Amniotic epithelial cell (primary cell): ENCODE measurements at regions not wholly inside any gene's neighbourhood (a gene's known extent, or its start where the extent isn't known, plus 50 kb on each side); places are given as distances from the start of the nearest gene placed in this dataset.
A peak's percentile ranks its signal among the peaks of the same experiment; 100 is the strongest.

Source experiments
- DNase-seq: peaks from one replicate; pipeline ENCODE4 v3.0.0-alpha.2; 2010; ENCODE audit warnings: low read depth

DNA sequence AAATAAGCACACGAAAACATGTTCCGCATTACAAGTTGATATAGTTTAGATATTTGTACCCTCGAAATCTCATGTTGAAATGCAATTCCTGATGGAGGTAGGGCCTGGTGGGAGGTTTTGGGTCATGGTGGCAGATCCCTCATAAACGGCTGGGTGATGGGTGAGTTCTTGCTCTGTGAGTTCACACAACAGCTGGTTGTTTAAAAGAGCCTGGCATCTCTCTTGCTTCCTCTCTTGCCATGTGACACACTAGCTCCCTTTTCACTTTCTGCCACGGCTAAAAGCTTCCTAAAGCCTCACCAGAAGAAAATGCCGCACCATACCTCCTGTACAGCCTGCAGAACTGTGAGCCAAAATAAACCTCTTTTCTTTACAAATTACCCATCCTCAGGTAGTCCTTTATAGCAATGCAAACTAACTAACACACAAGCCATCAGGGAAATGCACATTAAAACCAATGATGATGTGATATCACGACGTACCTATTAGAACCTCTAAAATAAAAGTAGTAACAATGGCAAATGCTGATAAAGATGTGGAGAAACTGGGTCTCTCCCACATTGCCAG is 188.5 kb downstream of the ANAPC1 start:
- no peak for DNase-seq

DNA sequence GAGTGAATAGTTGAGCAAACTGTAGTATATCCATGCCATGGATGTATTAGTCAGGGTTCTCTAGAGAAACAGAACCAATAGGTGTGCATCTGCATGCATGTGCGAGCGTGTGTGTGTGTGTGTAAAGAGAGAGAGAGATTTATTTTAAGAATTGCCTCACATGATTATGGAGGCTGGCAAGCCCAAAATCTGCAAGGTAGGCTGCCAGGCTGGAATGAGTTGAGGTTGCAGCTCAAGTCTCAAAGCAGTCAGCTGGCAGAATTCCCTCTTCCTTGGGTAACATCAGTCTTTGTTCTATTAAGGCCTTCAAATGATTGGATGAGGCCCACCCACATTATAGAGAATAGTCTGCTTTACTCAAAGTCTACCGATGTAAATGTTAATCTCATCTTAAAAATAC is 187.8 kb downstream of the ANAPC1 start:
- DNase-seq: no peak

DNA sequence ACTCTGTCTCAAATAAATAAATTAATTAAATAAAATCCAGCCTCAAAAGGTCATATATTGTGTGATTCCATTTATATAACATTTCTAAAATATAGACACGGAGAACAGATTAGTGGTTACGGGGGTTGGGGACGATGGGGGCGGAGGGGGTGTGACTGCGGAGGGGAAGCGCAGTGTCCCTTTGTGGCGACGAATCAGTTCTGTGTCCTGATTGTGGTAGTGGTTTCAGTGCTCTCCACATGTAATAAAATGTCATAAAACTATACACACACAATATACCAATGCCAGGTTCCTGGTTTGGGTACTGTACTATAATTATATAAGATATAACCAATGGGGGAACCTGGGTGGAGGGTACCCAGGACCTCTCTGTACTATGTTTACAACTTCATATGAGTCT is 186.4 kb downstream of the ANAPC1 start:
- DNase-seq: no peak

DNA sequence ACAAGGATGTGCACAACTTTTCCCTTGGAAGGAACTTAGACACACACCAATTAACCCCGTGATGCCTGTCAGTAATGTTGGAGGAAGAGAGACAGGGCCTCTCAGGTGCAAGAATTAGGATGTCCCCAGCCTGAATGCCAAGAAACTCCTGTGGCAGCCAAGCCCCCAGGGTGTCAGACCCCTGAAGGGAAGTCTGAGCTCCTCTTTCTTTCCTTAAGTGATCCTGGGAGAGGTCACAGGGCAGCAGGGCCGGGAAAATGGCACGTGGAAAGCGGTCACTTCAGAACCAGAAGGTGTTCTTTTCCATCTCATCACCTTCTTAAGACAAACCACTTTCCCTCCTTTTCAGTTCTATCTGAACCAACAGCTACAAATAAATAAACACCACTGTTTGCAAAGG is 185.9 kb downstream of the ANAPC1 start:
- DNase-seq: no peak

DNA sequence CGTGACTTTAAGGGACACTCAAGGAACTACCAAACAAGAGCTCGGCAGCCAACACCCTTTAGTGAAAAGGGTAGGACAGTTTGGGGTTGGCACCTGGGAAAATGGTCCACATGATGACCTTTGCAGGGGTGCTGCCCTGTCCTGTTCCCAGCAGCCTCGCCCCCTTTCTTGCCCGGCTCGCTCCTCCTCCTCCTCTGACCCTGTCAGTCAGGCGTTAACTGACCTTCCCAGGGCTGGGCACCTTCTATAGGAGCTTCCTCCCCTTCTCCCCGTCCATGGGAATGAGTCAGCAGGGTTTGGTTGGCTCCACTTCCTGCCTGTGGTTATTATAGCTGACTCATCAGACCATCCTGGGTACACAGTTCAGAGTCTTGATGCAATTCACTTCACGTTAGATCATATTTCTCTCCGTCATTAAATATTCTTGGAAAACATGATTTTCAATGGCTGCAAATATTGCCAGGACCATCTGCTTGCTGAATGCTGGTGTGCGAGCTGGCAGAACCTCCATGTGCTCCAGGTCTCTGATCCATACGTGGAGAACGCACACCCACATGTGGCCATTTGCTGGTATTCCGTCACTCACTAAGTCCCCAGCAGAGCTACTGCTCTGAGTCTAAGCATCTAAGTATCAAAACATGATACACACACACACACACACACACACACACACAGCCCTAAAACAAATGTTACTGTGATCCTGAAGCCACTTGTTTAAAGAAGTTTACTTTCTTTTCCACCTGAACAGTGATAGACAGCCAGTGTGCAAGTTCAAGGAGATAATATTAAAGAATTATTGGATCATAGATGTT is 185.0 kb downstream of the ANAPC1 start:
- DNase-seq: peak; percentile 99

DNA sequence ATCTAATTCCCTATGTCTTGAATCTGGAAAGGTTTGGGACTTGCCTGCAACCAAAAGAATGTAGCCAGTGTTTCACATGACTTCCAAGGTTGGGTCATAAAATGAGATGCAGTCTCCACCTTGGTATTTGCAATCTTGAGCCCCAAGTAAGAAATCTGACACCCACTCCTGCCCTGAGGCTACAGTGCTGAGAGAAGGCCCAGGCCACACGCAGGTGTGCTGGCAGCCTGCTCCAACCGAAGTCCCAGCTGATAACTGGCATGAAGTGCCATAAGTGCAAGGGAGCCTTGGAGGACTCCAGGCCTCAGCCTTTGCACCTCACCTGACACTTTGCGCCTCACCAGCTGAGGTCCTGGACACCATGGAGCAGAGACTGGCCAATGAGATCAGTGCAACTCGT is 182.7 kb downstream of the ANAPC1 start:
- DNase-seq: no peak

DNA sequence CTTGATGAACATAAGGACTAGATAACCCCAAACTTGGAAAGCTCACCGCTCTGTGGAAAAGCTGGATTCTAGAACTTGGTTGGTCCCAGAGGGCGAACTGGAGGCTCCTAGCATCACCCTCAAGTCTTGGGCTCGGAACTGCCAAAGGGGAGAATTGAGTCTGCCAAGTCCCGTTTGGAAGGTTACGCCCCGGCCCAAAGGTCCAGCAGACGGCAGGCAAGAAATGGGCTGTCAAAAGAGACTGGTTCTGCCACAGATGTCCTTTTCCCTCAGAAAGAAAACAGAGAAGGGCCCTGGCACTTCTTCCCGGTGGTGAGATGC is 182.2 kb downstream of the ANAPC1 start:
- DNase-seq: no peak

DNA sequence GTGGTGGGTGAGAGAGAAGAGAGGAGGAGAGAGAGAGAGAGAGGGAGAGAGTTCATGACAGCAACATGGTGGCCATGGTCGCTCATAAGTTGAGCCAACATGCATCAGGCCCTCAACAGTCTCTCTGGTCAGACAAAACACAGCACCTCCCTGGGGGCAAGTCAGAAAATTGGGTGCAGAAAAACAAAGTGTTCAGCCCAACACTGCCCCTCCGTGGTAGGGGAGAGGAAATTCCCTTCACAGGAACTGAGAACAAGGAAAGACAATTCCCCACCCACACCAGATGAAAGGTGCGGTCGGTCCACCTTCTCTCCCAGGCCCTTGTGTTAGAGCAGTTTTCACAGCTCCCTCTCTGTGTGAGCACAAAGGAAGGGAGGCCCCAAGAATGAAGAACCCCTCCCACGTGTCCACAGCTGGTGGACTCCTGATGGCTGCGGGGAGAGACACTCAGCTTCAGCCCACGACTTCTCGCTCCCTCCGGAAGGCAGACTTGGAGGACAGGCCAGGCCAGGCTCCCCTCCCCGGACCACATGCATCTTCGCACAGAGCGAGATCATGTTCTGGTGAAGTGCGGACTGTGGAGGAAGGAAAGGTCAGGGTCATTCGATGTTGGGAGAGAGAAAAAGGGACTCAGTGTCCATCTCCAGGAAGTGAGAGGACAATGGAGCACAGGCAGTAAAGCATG is 181.7 kb downstream of the ANAPC1 start:
- DNase-seq: peak; percentile 47

DNA sequence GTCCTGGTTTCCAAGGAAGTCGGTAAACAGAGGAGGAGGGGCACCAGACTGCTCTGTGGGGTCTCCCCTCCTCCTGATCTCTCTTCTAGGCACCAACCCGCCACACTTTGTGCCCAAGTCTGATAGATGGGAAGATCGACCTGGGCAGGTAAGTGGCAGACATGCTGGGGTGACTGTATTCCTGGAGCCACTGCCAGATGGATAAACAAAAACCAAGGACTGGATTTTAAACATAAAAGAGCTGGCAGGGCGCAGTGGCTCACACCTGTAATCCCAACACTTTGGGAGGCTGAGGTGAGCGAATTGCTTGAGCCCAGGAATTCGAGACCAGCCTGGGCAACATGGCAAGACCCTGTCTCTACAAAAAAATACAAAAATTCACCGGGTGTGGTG is 181.2 kb downstream of the ANAPC1 start:
- no peak for DNase-seq

DNA sequence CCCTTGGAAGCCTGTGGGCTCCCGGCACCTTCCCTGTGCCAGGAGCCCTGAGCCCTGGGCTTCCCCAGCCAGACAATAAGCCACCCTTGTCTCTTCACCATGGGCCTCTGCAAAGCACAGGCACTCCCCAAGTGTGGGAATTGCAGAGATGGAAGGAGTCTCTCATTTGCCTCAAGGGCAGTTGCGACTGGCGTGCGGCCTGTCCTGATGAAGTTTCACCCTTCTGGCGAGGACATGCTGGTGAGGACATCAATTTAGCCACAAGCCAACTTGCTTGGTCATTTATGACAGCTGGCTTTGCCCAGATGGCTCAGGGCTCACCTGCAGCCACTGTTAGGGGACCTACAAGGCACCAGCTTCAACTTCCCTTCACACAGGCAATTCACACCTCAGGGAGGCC is 180.2 kb downstream of the ANAPC1 start:
- no peak for DNase-seq

DNA sequence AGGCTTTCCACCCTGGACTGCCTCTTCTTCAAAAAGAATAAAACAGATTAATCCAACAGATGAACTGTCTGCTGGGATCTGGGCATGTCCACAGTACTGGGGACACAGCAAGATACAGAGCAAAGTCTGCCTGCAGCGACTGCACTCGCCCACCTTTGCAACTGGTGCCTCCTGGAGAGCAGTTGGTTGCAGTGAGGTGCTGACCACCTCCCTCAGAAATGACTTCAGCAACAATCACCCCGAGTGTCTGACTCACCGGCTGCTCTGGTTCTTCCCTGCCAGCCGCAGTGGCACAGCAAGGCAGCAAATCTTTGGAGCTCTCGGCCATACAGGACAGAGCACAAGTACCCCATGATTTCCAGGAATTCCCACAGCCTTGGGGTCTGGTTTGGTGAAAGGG is 179.7 kb downstream of the ANAPC1 start:
- DNase-seq: peak; percentile 76

DNA sequence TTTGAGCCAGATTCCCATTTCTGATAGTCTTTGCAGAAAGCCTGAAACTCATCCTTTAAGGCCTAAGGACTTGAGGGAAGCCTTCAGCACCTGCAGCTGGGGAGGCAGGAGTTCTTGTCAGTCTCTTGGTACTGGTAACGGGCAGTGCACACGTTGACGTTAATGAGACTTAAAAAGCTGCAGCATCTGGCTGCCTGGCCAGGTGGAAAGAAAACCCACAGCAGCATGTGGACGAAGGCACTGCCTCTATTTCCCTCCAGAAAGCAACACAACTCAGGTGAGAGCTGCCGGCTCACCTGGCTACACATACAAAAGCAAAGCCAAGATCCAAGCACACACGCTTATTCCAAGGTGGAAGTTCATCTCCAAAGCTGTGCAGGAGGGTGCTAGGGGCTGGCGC is 178.8 kb downstream of the ANAPC1 start:
- no peak for DNase-seq

DNA sequence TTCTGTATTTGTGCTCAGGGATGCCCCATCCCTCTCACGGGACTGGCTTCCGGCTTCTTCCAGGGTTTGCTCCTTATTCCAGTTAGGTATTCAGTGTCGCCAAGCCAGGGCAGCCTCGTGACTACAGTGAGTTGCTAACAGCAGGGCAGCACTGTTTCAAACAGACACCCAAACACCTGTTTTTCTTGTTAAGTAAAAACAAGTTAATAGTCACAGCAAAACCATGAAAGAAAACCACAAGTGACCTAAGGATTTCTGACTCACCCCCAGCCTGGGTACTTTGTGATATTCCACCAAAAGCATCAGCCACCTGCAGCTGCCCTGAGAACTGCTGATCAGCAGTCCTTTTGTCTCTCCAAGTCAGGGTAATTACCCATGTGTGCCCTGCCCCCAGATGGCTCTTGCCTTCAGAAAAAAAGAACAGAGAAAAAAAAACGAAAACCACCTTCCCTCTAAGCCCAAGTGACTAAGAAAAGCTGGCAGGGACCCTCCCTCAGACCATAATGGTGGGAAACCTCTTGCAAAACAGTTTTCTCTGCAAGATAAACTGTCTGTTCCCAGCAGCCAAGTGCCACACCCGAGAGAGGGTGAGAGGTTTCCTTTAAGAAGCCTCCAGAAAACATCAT is 178.2 kb downstream of the ANAPC1 start:
- peak; percentile 73 for DNase-seq

DNA sequence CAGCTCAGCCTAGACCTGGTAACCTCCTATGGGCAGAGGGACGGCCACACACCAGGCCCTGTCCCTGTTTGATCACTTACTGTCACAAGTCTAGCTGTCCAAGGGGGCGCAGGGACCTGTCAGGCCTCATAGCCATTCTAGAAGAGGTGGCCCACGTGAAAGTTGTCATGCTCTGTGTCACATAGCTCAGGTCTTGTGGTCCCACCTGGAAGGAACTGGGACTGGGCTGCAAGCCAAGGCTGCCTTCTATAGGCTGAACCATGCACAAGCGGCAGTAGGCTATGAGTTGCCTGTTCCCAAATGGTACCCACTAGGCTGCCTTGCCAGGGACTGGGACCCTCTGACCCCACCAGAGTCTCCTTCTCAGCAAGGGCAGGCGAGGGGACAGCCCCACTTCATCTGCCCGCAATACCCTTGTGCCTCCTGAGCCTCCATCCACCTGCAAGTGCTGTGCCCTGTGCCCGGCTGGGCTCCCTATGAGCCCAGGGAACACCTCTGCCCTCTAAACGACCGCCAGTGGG is 177.5 kb downstream of the ANAPC1 start:
- no peak for DNase-seq

DNA sequence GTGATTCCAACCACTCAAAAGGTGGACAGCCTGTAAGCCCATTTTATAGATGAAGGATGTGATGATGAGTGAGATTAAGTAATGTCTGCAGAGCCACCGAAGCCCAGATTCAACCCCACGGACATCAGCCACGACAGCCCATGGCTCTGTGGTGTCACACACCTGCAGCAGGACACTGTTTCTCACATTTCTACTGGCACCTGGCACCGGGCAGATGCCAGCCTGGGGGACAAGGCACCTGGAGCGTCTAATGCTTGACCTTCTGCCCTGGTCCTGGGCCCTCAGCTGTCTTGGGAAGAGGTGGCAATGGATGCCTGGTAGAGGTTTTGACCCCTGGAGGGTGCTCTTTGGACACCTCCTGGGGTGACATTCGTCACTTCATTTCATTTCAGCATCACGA is 176.3 kb downstream of the ANAPC1 start:
- DNase-seq: no peak

DNA sequence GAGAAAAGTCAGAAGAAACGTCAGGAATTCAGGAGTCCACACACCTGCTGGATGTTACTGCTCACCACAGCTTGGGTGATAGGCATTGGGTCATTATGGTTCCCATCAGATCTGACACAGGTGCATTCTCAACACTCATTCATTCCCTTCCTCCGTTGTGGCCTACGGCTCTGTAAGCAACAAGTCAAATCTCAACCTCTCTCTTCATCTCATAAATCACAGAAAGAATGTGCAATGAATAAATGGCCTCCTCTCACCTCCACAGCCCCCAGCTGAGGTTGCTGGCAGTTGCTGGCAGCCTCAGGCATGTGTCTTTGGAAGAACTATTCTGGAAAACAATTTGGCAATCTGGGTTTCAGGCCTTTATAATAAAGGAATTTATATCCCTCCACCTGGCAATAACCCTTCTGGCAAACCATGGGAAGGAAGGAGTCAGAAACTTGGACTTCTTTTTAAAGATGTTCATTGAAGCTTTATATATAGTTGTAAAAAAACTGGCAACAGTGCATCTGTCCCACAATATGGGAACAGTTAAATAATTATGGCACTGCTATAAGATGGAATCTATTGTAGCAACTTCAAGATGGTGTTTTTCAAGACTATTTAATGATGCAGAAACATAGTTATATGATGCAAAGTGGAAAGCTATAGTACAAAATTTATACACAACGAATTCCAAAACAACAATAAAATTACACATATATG is 175.4 kb downstream of the ANAPC1 start:
- DNase-seq: no peak

DNA sequence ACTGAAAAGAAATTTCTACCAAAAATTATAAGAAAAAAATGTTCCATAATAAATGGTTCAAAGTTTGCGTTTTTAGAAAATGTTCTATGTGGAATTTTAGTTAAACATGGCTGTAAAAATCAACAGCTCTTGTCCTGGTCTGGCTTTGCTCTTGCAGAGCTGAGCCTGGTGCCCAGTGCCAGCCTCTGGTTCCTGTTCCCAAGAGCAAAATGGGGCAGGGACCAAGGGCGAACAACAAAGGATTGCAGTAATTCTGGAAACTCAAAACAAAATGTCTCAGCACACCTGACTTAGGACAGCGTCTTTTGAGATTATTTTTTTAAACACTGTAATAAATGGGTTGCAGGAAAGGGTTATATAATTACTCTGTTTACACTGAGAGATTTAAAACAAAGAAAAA is 174.7 kb downstream of the ANAPC1 start:
- no peak for DNase-seq

DNA sequence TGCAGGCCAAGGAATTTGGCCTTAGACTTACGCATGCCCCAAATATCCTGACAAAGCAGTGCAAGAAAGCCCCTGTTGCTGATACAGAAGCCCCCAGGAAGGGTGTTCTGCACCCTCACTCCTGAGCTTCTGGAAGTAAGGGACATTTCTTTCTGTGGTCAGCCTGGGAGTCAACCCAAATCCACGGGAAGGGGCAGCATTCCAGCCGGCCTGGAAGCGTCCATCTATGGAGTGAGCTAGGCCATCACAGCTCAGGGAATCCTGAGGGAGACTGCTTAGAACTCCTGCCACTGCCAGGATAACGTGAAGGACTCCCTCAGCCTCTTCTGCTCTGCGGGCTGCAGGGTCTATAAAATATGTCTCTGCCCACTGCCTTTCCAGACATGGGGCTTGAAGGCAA is 173.9 kb downstream of the ANAPC1 start:
- DNase-seq: no peak

DNA sequence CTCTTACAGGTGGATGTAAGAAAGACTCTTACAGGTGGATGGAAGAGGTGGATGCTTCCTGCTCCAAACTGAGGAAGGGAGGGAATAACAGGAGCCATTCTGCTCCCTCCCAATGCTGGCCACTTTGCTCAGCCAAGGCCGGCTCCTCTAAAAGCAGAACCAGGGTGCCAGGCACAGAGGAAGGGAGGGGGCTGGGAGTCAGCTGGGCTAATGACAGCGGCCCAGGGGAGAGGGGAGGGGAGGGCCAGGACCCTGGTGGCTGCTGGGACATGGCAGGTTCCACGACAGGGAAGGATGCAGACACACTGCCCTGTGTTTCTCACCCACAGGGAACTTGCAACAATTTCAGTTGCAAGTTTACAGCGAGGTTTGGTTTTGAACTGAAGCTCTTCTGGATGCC is 173.4 kb downstream of the ANAPC1 start:
- DNase-seq: no peak

DNA sequence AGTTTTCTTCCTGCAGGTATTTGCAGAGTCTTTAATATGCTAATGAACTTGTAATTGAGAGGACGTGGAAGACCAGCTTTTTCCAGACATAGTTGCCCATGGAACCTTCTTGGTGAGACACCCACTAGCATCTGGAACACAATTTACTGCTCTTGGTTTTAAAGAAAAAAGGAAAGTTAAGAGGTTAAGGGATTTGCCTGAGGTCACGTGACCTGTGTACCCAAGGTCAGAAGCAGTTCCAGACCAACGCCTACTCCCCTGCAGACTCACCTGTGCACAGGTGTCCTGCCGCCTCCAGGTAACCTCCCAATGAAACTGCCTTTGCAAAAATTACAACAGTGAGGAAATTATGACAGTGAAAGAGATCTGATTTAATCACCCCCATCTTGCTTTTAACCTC is 172.7 kb downstream of the ANAPC1 start:
- DNase-seq: no peak

DNA sequence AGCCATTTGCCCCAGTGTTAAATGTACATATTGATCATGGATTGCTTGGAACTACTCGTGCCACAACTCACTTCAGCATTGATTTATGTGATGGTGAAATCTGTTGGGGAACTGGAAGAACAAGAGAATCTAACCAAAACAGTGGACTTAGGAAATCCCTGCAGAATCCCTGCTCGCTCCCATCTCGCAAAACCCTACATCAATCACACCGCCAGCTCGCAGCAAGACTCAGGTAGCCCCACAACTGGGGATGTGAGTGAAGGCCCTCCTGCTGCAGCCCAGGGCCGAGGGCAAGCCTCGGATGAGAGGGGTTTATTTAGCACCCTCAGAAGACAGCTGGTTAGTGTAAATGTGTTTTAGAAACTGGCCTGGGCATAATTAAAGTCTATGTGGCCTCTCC is 171.6 kb downstream of the ANAPC1 start:
- DNase-seq: no peak

DNA sequence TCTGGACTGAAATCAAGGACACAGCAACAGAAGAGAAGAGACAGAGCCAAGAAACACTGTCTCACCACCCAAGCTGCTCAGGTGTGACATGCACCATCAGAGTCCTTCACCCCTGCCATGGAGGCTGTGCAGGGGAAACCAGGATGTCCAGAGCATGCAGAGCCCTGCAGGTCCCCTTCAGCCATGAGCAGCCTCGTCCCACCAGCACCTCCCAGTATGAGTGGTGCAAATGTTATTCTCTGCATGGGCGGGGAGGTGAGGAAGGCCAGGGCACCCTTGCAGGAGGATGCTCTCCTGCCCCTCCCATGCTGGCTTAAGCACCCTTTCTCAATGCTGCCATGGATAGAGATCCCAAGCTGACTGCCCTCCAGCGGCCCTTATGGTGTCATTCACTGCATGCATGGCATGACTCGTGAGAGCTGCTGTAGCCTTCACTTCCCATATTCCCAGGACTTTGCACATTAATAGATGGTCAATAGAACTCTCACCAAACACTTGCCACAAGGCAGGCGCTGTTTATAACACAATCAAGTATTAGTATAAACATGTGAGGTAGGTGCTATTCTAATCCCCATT is 171.0 kb downstream of the ANAPC1 start:
- no peak for DNase-seq
